Loucy (cell line): ENCODE measurements at regions not wholly inside any gene's neighbourhood (a gene's known extent, or its start where the extent isn't known, plus 50 kb on each side); places are given as distances from the start of the nearest gene placed in this dataset.

Experiments used
- CTCF ChIP-seq: fragments of 200-600 bp; sonication (generic); conservative IDR thresholded peaks from 2 replicates; pipeline ENCODE4 v1.5.1; 2014; ENCODE audit warnings: mild to moderate bottlenecking, antibody characterized with exemption, low read length
- EZH2phosphoT487 ChIP-seq: fragments of 200-600 bp; IDR thresholded peaks from 2 replicates; pipeline ENCODE4 v1.6.1; 2018; ENCODE audit warnings: antibody characterized with exemption, mild to moderate bottlenecking, moderate library complexity, borderline replicate concordance

DNA sequence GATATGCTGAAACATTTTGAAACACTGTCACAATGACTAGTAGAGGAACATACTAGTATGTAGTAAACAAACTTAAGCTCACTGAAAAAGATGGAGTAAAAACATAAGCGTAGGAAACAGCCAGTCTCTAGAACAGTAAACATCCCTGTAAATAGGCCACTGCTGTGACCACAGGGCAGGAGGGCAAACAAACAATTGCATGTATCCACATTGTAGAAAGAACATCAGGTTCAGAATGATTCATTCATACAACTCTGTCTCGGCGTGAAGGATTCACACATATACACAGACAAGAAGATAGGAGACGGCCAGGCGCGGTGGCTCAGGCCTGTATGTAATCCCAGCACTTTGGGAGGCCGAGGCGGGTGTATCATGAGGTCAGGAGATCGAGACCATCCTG lies 390.1 kb downstream of the IRS2 start:
- TF ChIP-seq CTCF (no peak), EZH2phosphoT487 (no peak)
